Gastroesophageal sphincter (tissue), 4 donors: ENCODE measurements at regions not wholly inside any gene's neighbourhood (a gene's known extent, or its start where the extent isn't known, plus 50 kb on each side); places are given as distances from the start of the nearest gene placed in this dataset.
"Not testable (repeated sequence)": the region's sequence is repeated elsewhere in the genome, so short reads cannot be mapped to it uniquely, and the experiment has no call there.

Experiments used
- ATAC-seq: fragments of 150-250 bp; one replicate; pipeline ENCODE4 v1.9.1; 2016; ENCODE audit warnings: mild to moderate bottlenecking, moderate library complexity
- H3K27ac ChIP-seq, 4 donors: fragments of 200-600 bp; sonication (generic) in 3 of 4; 1 replicate in 3 of 4; 2 replicates in 1 of 4; pipeline ENCODE4 v1.5.1; 2016 to 2019
- H3K27me3 ChIP-seq: fragments of 200-600 bp; sonication (generic); one replicate; pipeline ENCODE4 v1.5.1; 2019
- H3K36me3 ChIP-seq, 2 donors: fragments of 200-600 bp; sonication (generic); one replicate each; pipeline ENCODE4 v1.5.1; 2019; ENCODE audit warnings: control low read depth in 1 of 2
- H3K4me1 ChIP-seq, 3 donors: fragments of 200-600 bp; sonication (generic); 1 replicate in 2 of 3; 2 replicates in 1 of 3; pipeline ENCODE4 v1.5.1; 2016 to 2019; ENCODE audit warnings: control low read depth in 2 of 3
- H3K4me3 ChIP-seq, 2 donors: fragments of 200-600 bp; sonication (generic); one replicate each; pipeline ENCODE4 v1.5.1; 2019; ENCODE audit warnings: mild to moderate bottlenecking in 1 of 2, moderate library complexity in 1 of 2
- H3K9me3 ChIP-seq, 3 donors: fragments of 200-600 bp; sonication (generic); one replicate each; pipeline ENCODE4 v1.5.1; 2017 to 2019; ENCODE audit warnings: control low read depth in 2 of 3
- EP300 ChIP-seq: sonication (generic); formaldehyde crosslinking; IDR thresholded peaks from one replicate; pipeline ENCODE4 v1.6.1; 2017; ENCODE audit warnings: antibody characterized with exemption, mild to moderate bottlenecking
- POLR2A ChIP-seq, 2 donors: fragments of 450-650 bp; IDR thresholded peaks; one replicate each; pipeline ENCODE4 v1.6.1; 2017; ENCODE audit warnings: antibody characterized with exemption in 2 of 2, mild to moderate bottlenecking in 2 of 2, moderate library complexity in 1 of 2
- POLR2AphosphoS5 ChIP-seq: sonication (generic); formaldehyde crosslinking; IDR thresholded peaks from one replicate; pipeline ENCODE4 v1.6.1; 2017; ENCODE audit warnings: antibody characterized with exemption
- WGBS, 2 donors: methylation state at CpG; one replicate each; pipeline ENCODE4 v1.1.5; 2018; ENCODE audit warnings: low coverage in 1 of 2; 5-methylcytosine and 5-hydroxymethylcytosine counted together
- TF ChIP-seq, protein P1 (sequence below), 4 experiments: fragments of 200-600 bp in 2 of 4; fragments of 450-650 bp in 2 of 4; sonication (generic) in 1 of 4; IDR thresholded peaks; one replicate each; pipeline ENCODE4 v1.5.1; 2017 to 2019; ENCODE audit warnings: antibody characterized with exemption in 4 of 4, mild to moderate bottlenecking in 2 of 4, moderate library complexity in 2 of 4

DNA sequence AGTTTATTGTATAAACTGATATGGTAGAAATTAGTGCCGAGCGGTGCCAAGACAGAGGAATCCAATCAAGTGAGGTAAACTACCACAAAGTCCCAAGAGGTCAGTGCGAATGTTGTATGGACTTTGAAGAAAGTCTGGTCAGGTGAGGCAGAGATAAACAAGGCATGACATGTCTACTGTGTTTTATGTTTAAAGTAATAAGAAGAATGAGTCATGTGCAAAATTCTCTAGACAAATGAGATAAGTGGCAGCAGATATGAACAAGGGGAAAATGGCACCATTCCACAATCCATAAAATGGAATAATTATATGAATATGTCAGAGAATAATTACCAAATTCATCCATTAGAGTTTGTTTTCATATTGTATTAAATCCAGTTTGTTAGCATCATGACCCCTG, 364.1 kb upstream of the CCNH start:
- H3K4me3 ChIP-seq: no peak overlapping the region
- H3K27ac ChIP-seq: no peak overlapping the region
- TF ChIP-seq POLR2A (IDR thresholded peaks at IDR 0.05) (no peak), POLR2AphosphoS5 (no peak), EP300 (no peak)
- TF ChIP-seq, protein P1, sequence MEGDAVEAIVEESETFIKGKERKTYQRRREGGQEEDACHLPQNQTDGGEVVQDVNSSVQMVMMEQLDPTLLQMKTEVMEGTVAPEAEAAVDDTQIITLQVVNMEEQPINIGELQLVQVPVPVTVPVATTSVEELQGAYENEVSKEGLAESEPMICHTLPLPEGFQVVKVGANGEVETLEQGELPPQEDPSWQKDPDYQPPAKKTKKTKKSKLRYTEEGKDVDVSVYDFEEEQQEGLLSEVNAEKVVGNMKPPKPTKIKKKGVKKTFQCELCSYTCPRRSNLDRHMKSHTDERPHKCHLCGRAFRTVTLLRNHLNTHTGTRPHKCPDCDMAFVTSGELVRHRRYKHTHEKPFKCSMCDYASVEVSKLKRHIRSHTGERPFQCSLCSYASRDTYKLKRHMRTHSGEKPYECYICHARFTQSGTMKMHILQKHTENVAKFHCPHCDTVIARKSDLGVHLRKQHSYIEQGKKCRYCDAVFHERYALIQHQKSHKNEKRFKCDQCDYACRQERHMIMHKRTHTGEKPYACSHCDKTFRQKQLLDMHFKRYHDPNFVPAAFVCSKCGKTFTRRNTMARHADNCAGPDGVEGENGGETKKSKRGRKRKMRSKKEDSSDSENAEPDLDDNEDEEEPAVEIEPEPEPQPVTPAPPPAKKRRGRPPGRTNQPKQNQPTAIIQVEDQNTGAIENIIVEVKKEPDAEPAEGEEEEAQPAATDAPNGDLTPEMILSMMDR (IDR thresholded peaks at IDR 0.05): no peak
- peaks cover 25% of the 10 kb centered on the region for H3K27me3 ChIP-seq
- no peaks in the 10 kb centered on the region for H3K9me3 ChIP-seq
- WGBS, 2 donors: 81 to 100% methylated on average over 3 of the region's 3 CpGs
- H3K4me1 ChIP-seq: peaks cover 0 to 3% (median 0%) of the 10 kb centered on the region in 3 donors
- no peaks in the 10 kb centered on the region for H3K36me3 ChIP-seq
- no peak for ATAC-seq

GRCh38 chr5:87776302-87776701, 363.6 kb upstream of the CCNH start:
- not testable (repeated sequence) for H3K36me3 ChIP-seq, ATAC-seq, H3K4me3 ChIP-seq, H3K27ac ChIP-seq, H3K4me1 ChIP-seq, H3K9me3 ChIP-seq
- WGBS, 2 donors: 82 to 92% methylated on average over 6 to 7 of the region's 7 CpGs
- peaks cover 20% of the 10 kb centered on the region for H3K27me3 ChIP-seq

GRCh38 chr5:87775228-87775627, 362.5 kb upstream of the CCNH start:
- Histone ChIP-seq H3K4me1 (no peaks in the 10 kb centered on the region), H3K9me3 (no peaks in the 10 kb centered on the region), H3K27me3 (peaks cover 29% of the 10 kb centered on the region), H3K36me3 (no peaks in the 10 kb centered on the region), H3K4me3 (no peak overlapping the region), H3K27ac (no peak overlapping the region)
- 32 to 39% methylated on average over 2 of the region's 2 CpGs for WGBS, 2 donors
- ATAC-seq: no peak
- no peak for TF ChIP-seq POLR2A (IDR thresholded peaks at IDR 0.05)
- TF ChIP-seq, protein P1 (IDR thresholded peaks at IDR 0.05): no peak
- TF ChIP-seq POLR2AphosphoS5: no peak
- no peak for TF ChIP-seq EP300

DNA sequence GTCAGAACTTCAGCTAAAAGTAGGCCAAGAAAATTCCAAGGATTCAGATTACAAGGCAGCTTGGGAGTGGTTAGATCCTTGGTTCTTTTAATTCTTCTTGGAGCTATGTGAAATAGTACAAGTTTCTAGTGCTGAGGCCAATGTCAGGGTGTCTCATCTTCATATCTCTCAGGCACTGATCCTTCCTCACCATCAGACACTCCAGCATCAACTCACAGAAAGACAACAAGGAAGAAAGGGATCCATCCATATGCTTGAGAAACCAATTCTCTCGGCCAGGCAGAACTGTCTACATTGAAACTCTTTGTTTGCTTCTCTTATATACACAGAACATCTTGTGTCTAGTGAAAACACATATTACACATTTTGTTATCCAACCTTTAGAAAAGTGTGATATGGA, 362.1 kb upstream of the CCNH start:
- TF ChIP-seq EP300: no peak
- no peak for TF ChIP-seq POLR2A (IDR thresholded peaks at IDR 0.05)
- TF ChIP-seq POLR2AphosphoS5: no peak
- TF ChIP-seq, protein P1 (IDR thresholded peaks at IDR 0.05): no peak
- no peaks in the 10 kb centered on the region for H3K4me1 ChIP-seq
- H3K9me3 ChIP-seq: no peaks in the 10 kb centered on the region
- ATAC-seq: no peak
- no peak overlapping the region for H3K27ac ChIP-seq
- H3K27me3 ChIP-seq: peaks cover 34% of the 10 kb centered on the region
- H3K4me3 ChIP-seq: no peak overlapping the region
- no peaks in the 10 kb centered on the region for H3K36me3 ChIP-seq
- WGBS, 2 donors: 67 to 88% methylated on average over 1 of the region's 1 CpG

DNA sequence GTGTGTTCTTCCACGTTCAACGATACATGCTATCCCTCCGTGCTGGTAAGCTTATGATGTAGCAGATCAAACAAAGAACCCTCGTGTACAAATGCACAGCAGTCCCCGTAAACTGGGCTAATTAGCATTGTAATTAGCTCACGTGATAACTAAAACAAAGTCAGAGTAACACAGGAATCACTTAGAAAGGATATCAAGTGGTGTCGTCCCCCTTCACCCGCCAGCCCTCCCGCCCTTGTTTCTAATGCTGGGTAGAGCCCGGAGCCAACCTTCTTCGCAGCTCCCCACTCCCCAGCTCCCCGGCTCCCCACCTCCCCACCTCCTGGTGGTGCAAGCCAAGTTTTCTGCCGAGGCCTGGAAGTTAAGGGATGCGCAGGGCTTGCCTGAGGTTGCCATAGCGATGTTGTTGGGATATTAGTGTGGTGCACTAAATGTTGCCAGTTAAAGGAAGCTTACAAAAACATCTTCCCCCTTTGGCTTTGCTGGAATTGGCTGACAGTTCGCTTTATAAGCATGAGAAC, 357.9 kb upstream of the CCNH start:
- no peak for ATAC-seq
- no peaks in the 10 kb centered on the region for H3K4me1 ChIP-seq
- 28 to 38% methylated on average over 8 to 12 of the region's 16 CpGs for WGBS, 2 donors
- TF ChIP-seq, protein P1 (IDR thresholded peaks at IDR 0.05): no peak
- TF ChIP-seq EP300: no peak
- TF ChIP-seq POLR2A (IDR thresholded peaks at IDR 0.05): no peak
- TF ChIP-seq POLR2AphosphoS5: no peak
- H3K36me3 ChIP-seq: no peaks in the 10 kb centered on the region
- no peak overlapping the region for H3K4me3 ChIP-seq
- peaks cover 23% of the 10 kb centered on the region for H3K27me3 ChIP-seq
- H3K9me3 ChIP-seq: no peaks in the 10 kb centered on the region
- H3K27ac ChIP-seq: no peak overlapping the region
